DND-41 (cell line): ENCODE measurements at regions not wholly inside any gene's neighbourhood (a gene's known extent, or its start where the extent isn't known, plus 50 kb on each side); places are given as distances from the start of the nearest gene placed in this dataset.

Experiments
- EZH2 ChIP-seq: IDR thresholded peaks from 3 replicates; pipeline ENCODE4 v1.6.1; 2012; ENCODE audit warnings: borderline replicate concordance, low read depth, mild to moderate bottlenecking, moderate library complexity, low read length, inconsistent platforms; ENCODE audit not compliant: severe bottlenecking
- TF ChIP-seq, protein P1 (sequence below): IDR thresholded peaks from 2 replicates; pipeline ENCODE4 v1.5.1; 2012; ENCODE audit warnings: borderline replicate concordance, low read length, moderate library complexity, mild to moderate bottlenecking; ENCODE audit not compliant: poor library complexity, severe bottlenecking; ENCODE audit errors: extremely low read depth

DNA sequence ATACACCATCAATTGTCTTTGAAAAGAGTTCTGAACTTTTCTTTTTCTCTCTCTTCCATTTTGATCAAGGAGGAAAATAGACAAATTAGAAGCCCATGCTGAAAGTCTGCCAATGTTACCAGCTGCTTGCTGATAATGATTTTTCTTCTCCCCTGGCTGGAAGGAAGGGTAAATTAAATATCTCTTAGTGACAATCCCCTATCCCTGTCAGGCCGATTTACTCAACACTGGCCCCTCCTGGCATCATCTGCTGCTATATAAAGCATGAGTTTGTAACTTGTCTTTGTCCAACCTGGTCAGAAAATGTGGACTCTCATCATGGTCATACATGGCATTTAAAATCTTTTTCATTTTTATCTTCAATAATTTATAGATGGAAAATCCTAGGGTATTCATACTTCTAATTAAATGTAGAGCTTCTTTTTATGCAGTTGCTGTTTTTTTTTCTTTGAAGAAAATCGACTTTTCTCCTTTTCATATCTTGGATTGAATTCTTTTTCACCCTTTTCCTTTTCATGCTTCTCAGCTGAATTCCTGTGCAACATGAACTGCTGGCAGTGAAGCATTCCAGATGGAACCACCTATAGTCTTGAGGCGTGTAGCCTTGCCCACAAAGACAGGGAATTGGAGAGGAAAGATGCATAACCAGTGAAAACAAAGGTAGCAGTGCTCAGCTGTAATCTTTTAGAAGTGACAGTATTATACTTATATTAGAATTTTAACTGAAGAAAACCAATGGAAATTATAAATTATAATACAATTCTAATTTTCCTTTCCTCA lies 214.7 kb upstream of the PTGFR start:
- TF ChIP-seq, protein P1, sequence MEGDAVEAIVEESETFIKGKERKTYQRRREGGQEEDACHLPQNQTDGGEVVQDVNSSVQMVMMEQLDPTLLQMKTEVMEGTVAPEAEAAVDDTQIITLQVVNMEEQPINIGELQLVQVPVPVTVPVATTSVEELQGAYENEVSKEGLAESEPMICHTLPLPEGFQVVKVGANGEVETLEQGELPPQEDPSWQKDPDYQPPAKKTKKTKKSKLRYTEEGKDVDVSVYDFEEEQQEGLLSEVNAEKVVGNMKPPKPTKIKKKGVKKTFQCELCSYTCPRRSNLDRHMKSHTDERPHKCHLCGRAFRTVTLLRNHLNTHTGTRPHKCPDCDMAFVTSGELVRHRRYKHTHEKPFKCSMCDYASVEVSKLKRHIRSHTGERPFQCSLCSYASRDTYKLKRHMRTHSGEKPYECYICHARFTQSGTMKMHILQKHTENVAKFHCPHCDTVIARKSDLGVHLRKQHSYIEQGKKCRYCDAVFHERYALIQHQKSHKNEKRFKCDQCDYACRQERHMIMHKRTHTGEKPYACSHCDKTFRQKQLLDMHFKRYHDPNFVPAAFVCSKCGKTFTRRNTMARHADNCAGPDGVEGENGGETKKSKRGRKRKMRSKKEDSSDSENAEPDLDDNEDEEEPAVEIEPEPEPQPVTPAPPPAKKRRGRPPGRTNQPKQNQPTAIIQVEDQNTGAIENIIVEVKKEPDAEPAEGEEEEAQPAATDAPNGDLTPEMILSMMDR = no peak
- no peak for TF ChIP-seq EZH2
